Renal pelvis (tissue), 1 donor: ENCODE measurements at regions not wholly inside any gene's neighbourhood (a gene's known extent, or its start where the extent isn't known, plus 50 kb on each side); places are given as distances from the start of the nearest gene placed in this dataset.

Source experiments
- DNase-seq: peaks from one replicate; pipeline ENCODE4 v3.0.0-alpha.2; 2013

- DNase-seq = no peak
Measured at GRCh38 chr12:105744371-105745058, 394.2 kb downstream of the NUAK1 start.

- DNase-seq = no peak
Measured at GRCh38 chr12:105745811-105746210, 392.9 kb downstream of the NUAK1 start.

GRCh38 chr12:105748806-105749600 lies 389.8 kb downstream of the NUAK1 start:
- DNase-seq = no peak

- DNase-seq = no peak
Measured at GRCh38 chr12:105750096-105750495, 388.7 kb downstream of the NUAK1 start.

GRCh38 chr12:105754313-105754712 lies 384.4 kb downstream of the NUAK1 start:
- no peak for DNase-seq

- DNase-seq = no peak
Measured at GRCh38 chr12:105756961-105757360, 381.8 kb downstream of the NUAK1 start.

GRCh38 chr12:105759149-105759548 lies 379.6 kb downstream of the NUAK1 start:
- DNase-seq = no peak

- no peak for DNase-seq
Measured at GRCh38 chr12:105761075-105761474, 377.7 kb downstream of the NUAK1 start.

- no peak for DNase-seq
Measured at GRCh38 chr12:105764216-105764835, 374.4 kb downstream of the NUAK1 start.

- DNase-seq = no peak
Measured at GRCh38 chr12:105765053-105766014, 373.4 kb downstream of the NUAK1 start.

- no peak for DNase-seq
Measured at GRCh38 chr12:105766029-105766428, 372.7 kb downstream of the NUAK1 start.

- no peak for DNase-seq
Measured at GRCh38 chr12:105769486-105769885, 369.3 kb downstream of the NUAK1 start.

GRCh38 chr12:105773471-105773870 lies 365.3 kb downstream of the NUAK1 start:
- DNase-seq = no peak

GRCh38 chr12:105774037-105774436 lies 364.7 kb downstream of the NUAK1 start:
- DNase-seq = no peak

- DNase-seq = peak; percentile 66
Measured at GRCh38 chr12:105775343-105775742, 363.4 kb downstream of the NUAK1 start.

GRCh38 chr12:105783983-105784947 lies 354.5 kb downstream of the NUAK1 start:
- no peak for DNase-seq

- no peak for DNase-seq
Measured at GRCh38 chr12:105793421-105793820, 345.3 kb downstream of the NUAK1 start.

GRCh38 chr12:105798256-105798845 lies 340.4 kb downstream of the NUAK1 start:
- DNase-seq = no peak

- DNase-seq = no peak
Measured at GRCh38 chr12:105799103-105799502, 339.7 kb downstream of the NUAK1 start.

- DNase-seq = no peak
Measured at GRCh38 chr12:105801351-105801750, 337.4 kb downstream of the NUAK1 start.
